GM10266 (cell line): ENCODE measurements at regions not wholly inside any gene's neighbourhood (a gene's known extent, or its start where the extent isn't known, plus 50 kb on each side); places are given as distances from the start of the nearest gene placed in this dataset.

ENCODE experiments used
- DNase-seq: peaks from one replicate; pipeline ENCODE4 v3.0.0; 2012; ENCODE audit errors: extremely low spot score
- TF ChIP-seq, protein P1 (sequence below): IDR thresholded peaks from 2 replicates; pipeline ENCODE4 v1.5.1; 2012; ENCODE audit warnings: mild to moderate bottlenecking, low read depth; ENCODE audit not compliant: control insufficient read depth, insufficient read depth; ENCODE audit errors: missing control alignments

DNA sequence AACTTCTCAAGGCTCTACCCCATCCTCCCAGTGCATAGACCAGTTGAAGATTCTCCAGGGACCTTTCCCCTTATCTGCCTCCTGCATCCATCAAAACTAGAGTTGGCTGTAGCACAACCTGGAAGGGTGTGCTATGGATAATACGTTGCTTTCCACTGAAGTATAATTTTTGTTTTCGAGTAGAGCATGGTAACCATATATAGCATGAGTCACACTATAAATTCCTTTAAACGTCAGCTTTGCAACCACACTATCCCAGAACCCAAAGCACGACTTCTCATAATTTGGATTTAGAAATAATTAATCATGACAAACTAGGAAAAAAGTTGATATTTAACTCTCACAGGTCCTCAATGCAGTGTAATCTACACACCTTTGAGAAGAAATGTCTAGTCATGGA lies 138.3 kb upstream of the NBEA start:
- no peak for DNase-seq
- TF ChIP-seq, protein P1, sequence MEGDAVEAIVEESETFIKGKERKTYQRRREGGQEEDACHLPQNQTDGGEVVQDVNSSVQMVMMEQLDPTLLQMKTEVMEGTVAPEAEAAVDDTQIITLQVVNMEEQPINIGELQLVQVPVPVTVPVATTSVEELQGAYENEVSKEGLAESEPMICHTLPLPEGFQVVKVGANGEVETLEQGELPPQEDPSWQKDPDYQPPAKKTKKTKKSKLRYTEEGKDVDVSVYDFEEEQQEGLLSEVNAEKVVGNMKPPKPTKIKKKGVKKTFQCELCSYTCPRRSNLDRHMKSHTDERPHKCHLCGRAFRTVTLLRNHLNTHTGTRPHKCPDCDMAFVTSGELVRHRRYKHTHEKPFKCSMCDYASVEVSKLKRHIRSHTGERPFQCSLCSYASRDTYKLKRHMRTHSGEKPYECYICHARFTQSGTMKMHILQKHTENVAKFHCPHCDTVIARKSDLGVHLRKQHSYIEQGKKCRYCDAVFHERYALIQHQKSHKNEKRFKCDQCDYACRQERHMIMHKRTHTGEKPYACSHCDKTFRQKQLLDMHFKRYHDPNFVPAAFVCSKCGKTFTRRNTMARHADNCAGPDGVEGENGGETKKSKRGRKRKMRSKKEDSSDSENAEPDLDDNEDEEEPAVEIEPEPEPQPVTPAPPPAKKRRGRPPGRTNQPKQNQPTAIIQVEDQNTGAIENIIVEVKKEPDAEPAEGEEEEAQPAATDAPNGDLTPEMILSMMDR = no peak

DNA sequence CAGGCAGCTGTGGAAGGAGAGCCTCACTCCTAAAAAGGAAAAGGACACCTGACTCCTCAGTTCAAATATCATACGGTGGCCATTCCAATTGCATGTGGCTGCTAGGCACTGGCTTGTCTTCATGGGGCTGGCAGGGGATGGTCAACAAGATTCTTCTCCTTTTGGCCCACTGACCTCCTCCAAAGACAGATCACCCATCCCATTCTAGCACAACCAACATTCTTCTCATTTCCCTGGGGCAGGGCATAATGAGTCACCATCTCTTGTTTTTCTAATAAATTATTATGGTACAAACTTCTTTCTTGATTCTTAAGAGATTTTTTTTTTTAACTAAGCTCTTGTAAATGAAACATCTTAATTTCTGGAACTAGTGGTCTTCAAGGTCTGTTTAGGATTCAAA lies 136.7 kb upstream of the NBEA start:
- DNase-seq = no peak
- TF ChIP-seq, protein P1 = no peak

DNA sequence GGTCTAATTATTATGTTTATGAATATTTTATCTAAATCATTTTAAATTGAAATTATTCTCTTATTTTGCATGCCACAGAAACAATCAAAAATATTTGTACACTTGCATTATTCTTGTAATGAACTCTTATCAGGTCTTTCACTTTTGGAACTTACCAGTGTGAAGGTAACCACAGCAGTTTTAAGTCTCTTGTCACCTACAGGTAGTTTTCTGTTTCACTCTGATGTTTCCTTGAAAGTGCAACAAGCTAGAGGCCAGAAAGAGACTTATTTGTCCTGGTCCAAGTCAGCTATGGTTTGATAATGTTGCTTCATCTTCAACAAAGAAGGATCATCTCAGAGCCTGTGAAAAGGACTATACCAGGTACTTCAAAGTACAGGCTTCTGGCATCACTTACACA lies 133.4 kb upstream of the NBEA start:
- DNase-seq = no peak
- TF ChIP-seq, protein P1 = no peak

DNA sequence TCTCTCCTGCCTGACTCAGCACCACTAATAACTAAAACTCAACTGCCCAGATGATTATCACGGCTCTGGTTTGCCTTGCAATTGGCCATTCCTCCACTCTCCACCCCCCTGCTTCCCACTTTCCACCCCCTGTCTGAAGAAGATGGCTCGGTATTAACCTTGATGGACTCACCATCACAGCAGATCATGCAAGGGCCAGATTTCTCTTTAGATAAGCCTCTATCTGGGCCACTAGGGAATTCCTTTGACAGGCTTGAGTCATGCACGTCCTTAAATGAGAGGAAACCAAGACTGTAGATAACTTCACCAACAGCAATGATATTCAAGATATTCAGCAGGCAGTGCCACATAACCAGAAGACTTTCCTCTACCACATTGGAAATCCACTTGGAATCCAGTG lies 131.1 kb upstream of the NBEA start:
- DNase-seq = no peak

DNA sequence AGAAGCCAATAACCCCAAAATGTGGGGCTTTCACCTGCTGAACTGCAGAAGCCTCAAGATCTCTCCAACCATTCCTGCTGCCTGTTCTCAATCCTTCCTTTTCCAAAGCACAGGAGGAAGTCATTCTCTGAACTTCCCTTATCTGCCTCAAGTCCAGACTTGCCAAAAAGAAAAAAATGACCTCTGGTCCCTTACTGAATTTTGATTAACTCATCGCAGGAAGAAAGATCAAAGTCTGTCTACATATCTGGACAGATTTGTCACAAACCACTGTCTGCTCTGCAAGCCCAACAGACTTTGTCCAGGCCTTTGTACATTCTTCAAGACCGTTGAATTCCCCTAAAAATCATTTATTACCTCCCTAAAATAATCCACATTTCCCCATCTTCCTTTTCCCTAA lies 126.5 kb upstream of the NBEA start:
- DNase-seq = no peak

More for the DNA sequence above, 131.1 kb upstream of the NBEA start:
- TF ChIP-seq, protein P1 = no peak

DNA sequence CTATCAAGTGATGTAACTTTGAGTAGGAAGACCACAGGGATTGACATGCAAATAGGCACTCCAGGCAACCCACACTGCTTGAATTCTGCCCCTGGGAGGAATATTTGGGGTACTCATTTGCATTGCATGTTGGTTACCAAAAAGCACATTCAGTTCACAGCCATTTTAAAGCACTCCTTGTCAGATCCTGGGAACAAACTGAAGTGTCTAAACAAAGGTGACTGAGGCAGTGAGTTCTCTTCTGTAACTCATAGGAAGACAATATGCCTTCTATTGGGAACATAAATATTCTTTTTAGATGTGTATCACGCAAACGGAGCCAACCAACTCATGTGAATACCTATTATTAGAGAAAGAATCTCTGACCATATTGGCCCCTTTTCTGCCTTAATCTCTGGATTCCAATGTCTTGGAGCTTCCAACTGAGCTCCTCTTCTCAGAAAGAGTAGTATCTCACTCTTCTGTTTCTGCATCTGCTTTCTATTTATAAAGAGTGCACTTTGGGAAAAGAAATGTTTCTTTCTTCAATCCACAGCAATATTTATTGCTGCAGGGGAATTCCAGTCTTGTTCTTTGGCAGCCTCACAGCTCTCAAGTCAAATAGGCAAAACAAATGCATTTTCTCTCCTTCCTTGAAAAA lies 125.7 kb upstream of the NBEA start:
- TF ChIP-seq, protein P1 = no peak
- DNase-seq = no peak

More for the DNA sequence above, 126.5 kb upstream of the NBEA start:
- TF ChIP-seq, protein P1 = no peak

DNA sequence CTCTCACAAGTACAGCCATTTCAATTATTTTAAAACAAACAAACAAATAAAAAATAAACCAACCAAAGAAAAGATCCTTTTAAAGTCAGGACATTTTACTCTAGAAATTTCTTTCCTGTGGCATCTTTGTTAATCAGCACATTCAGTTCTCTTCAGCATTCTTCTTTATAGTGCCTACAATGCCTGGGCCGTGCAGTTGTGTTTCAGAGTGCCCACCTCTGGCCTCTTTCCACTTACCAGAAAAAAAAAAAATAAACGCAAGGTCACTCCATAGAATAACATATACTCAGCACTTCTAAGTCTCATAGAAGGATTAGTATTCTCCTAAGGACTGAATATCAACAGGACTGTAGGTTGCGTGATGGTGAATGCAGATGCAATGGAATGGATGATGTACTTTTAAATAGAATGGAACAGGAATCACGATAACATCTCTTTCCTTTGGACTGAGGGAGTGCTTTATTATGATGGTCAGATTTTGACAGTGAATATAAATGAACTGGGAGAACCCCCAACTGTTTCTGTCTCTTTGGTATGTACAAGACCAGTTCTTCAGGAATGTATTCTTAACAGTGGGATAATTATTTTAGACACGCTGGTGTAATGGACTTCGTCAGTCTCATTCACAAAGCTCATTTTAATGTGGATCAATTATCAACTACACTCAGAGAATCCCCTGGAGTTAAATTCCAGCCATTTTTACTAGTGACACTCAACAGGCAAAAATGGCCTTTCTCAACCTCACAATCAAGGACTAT lies 125.0 kb upstream of the NBEA start:
- TF ChIP-seq, protein P1 = no peak
- DNase-seq = no peak
